ENCODE measurements at regions not wholly inside any gene's neighbourhood (a gene's known extent, or its start where the extent isn't known, plus 50 kb on each side); places are given as distances from the start of the nearest gene placed in this dataset.

- no peak overlapping the region for H3K27ac Mint-ChIP-seq
- DNase-seq (ENCODE audit: low spot score) (no peak), ATAC-seq (no peak)
- H3K4me1 Mint-ChIP-seq, result peaks cover 7% of the 10 kb centered on the region
- H3K27me3 Mint-ChIP-seq (ENCODE audit: low read depth), result no peaks in the 10 kb centered on the region
- H3K36me3 Mint-ChIP-seq, result no peaks in the 10 kb centered on the region
- H3K4me3 Mint-ChIP-seq, result no peak overlapping the region
- ChIA-PET POLR2A (no interaction called here), CTCF (interaction anchor here (1.2 to 2.1 kb wide), 2 partner anchors 216 to 221 kb away, joined by 3 to 6 read pairs; no protein-coding TSS in a partner anchor)
- TF ChIP-seq, protein P1, sequence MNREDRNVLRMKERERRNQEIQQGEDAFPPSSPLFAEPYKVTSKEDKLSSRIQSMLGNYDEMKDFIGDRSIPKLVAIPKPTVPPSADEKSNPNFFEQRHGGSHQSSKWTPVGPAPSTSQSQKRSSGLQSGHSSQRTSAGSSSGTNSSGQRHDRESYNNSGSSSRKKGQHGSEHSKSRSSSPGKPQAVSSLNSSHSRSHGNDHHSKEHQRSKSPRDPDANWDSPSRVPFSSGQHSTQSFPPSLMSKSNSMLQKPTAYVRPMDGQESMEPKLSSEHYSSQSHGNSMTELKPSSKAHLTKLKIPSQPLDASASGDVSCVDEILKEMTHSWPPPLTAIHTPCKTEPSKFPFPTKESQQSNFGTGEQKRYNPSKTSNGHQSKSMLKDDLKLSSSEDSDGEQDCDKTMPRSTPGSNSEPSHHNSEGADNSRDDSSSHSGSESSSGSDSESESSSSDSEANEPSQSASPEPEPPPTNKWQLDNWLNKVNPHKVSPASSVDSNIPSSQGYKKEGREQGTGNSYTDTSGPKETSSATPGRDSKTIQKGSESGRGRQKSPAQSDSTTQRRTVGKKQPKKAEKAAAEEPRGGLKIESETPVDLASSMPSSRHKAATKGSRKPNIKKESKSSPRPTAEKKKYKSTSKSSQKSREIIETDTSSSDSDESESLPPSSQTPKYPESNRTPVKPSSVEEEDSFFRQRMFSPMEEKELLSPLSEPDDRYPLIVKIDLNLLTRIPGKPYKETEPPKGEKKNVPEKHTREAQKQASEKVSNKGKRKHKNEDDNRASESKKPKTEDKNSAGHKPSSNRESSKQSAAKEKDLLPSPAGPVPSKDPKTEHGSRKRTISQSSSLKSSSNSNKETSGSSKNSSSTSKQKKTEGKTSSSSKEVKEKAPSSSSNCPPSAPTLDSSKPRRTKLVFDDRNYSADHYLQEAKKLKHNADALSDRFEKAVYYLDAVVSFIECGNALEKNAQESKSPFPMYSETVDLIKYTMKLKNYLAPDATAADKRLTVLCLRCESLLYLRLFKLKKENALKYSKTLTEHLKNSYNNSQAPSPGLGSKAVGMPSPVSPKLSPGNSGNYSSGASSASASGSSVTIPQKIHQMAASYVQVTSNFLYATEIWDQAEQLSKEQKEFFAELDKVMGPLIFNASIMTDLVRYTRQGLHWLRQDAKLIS (CRISPR knock-in tag; IDR thresholded peaks at IDR 0.05; ENCODE audit: borderline replicate concordance), result no peak
- no peak for TF ChIP-seq IRF2 (CRISPR knock-in tag; IDR thresholded peaks at IDR 0.05; ENCODE audit: borderline replicate concordance, low read depth)
- no peak for TF ChIP-seq SMAD3 (CRISPR knock-in tag; IDR thresholded peaks at IDR 0.05; ENCODE audit: borderline replicate concordance)
- no peak for TF ChIP-seq ZNF317 (CRISPR knock-in tag; IDR thresholded peaks at IDR 0.05; ENCODE audit: borderline replicate concordance, low read depth)
- TF ChIP-seq ZSCAN18 (CRISPR knock-in tag; IDR thresholded peaks at IDR 0.05), result no peak
- TF ChIP-seq ATF1 (CRISPR knock-in tag; IDR thresholded peaks at IDR 0.05), result no peak
- peaks cover 3% of the 10 kb centered on the region; the same call in 1 of the 2 replicates for H3K9me3 Mint-ChIP-seq
Observed at GRCh38 chr7:46139079-46139478, 218.0 kb upstream of the IGFBP3 start.

DNA sequence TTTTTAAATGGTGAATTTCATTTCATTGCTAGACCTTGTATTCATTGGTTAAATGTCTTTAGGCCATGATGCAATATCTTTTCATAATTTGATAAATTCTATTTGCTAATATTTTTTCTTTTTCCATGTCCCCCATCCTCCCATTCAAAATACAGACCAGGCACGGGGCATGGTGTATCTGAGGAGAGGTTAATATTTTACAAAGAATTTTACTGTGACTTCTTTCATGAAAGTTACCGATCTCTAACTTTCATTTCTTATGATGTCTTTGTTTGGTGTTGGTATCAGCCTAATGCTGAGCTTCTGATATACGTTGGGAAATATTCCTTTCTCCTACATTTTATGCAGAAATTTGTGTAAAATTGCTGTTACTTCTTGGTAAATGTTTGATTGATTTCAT, 216.7 kb upstream of the IGFBP3 start:
- DNase-seq (ENCODE audit: low spot score) (no peak), ATAC-seq (no peak)
- no peaks in the 10 kb centered on the region for H3K36me3 Mint-ChIP-seq
- CTCF ChIA-PET, result no interaction called here
- no peak overlapping the region for H3K27ac Mint-ChIP-seq
- no peak for TF ChIP-seq EMX1 (CRISPR knock-in tag; IDR thresholded peaks at IDR 0.05)
- no peak for TF ChIP-seq ZNF416 (CRISPR knock-in tag; IDR thresholded peaks at IDR 0.05)
- TF ChIP-seq MYBL2 (CRISPR knock-in tag; IDR thresholded peaks at IDR 0.05), result no peak
- no peak for TF ChIP-seq ZNF232 (CRISPR knock-in tag; IDR thresholded peaks at IDR 0.05)
- TF ChIP-seq, protein P2, sequence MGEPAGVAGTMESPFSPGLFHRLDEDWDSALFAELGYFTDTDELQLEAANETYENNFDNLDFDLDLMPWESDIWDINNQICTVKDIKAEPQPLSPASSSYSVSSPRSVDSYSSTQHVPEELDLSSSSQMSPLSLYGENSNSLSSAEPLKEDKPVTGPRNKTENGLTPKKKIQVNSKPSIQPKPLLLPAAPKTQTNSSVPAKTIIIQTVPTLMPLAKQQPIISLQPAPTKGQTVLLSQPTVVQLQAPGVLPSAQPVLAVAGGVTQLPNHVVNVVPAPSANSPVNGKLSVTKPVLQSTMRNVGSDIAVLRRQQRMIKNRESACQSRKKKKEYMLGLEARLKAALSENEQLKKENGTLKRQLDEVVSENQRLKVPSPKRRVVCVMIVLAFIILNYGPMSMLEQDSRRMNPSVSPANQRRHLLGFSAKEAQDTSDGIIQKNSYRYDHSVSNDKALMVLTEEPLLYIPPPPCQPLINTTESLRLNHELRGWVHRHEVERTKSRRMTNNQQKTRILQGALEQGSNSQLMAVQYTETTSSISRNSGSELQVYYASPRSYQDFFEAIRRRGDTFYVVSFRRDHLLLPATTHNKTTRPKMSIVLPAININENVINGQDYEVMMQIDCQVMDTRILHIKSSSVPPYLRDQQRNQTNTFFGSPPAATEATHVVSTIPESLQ (CRISPR knock-in tag; IDR thresholded peaks at IDR 0.05), result no peak
- TF ChIP-seq FOXP4 (CRISPR knock-in tag; IDR thresholded peaks at IDR 0.05), result no peak
- TF ChIP-seq CBFB (CRISPR knock-in tag; IDR thresholded peaks at IDR 0.05; ENCODE audit: low read depth), result no peak
- H3K9me3 Mint-ChIP-seq, result peaks cover 3% of the 10 kb centered on the region; the same call in 1 of the 2 replicates
- H3K27me3 Mint-ChIP-seq (ENCODE audit: low read depth), result no peaks in the 10 kb centered on the region
- H3K4me1 Mint-ChIP-seq, result no peaks in the 10 kb centered on the region
- H3K4me3 Mint-ChIP-seq, result no peak overlapping the region
- POLR2A ChIA-PET, result no interaction called here

GRCh38 chr7:46135557-46135956, 214.5 kb upstream of the IGFBP3 start:
- DNase-seq (ENCODE audit: low spot score), result no peak
- TF ChIP-seq FOXP4 (CRISPR knock-in tag; IDR thresholded peaks at IDR 0.05), result no peak
- TF ChIP-seq, protein P3, sequence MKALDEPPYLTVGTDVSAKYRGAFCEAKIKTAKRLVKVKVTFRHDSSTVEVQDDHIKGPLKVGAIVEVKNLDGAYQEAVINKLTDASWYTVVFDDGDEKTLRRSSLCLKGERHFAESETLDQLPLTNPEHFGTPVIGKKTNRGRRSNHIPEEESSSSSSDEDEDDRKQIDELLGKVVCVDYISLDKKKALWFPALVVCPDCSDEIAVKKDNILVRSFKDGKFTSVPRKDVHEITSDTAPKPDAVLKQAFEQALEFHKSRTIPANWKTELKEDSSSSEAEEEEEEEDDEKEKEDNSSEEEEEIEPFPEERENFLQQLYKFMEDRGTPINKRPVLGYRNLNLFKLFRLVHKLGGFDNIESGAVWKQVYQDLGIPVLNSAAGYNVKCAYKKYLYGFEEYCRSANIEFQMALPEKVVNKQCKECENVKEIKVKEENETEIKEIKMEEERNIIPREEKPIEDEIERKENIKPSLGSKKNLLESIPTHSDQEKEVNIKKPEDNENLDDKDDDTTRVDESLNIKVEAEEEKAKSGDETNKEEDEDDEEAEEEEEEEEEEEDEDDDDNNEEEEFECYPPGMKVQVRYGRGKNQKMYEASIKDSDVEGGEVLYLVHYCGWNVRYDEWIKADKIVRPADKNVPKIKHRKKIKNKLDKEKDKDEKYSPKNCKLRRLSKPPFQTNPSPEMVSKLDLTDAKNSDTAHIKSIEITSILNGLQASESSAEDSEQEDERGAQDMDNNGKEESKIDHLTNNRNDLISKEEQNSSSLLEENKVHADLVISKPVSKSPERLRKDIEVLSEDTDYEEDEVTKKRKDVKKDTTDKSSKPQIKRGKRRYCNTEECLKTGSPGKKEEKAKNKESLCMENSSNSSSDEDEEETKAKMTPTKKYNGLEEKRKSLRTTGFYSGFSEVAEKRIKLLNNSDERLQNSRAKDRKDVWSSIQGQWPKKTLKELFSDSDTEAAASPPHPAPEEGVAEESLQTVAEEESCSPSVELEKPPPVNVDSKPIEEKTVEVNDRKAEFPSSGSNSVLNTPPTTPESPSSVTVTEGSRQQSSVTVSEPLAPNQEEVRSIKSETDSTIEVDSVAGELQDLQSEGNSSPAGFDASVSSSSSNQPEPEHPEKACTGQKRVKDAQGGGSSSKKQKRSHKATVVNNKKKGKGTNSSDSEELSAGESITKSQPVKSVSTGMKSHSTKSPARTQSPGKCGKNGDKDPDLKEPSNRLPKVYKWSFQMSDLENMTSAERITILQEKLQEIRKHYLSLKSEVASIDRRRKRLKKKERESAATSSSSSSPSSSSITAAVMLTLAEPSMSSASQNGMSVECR (CRISPR knock-in tag; IDR thresholded peaks at IDR 0.05; ENCODE audit: borderline replicate concordance), result no peak

More at GRCh38 chr7:46135557-46135956, 214.5 kb upstream of the IGFBP3 start:
- Mint-ChIP-seq H3K4me3 (no peak overlapping the region), H3K4me1 (peaks cover 7% of the 10 kb centered on the region), H3K27me3 (ENCODE audit: low read depth) (no peaks in the 10 kb centered on the region), H3K27ac (no peak overlapping the region), H3K36me3 (no peaks in the 10 kb centered on the region), H3K9me3 (peaks cover 3% of the 10 kb centered on the region; the same call in 1 of the 2 replicates)
- ChIA-PET POLR2A (no interaction called here), CTCF (no interaction called here)
- ATAC-seq, result no peak
